Liver (tissue), 3 donors: ENCODE measurements at regions not wholly inside any gene's neighbourhood (a gene's known extent, or its start where the extent isn't known, plus 50 kb on each side); places are given as distances from the start of the nearest gene placed in this dataset.

Source experiments
- CTCF ChIP-seq: fragments of 150-350 bp; IDR thresholded peaks from 2 replicates; pipeline ENCODE4 v1.5.1; 2017; ENCODE audit warnings: improper control_type of control experiment, low read depth, low read length; ENCODE audit not compliant: missing input control
- EGR1 ChIP-seq, 2 donors: IDR thresholded peaks; 2 replicates each; pipeline ENCODE4 v1.6.1; 2016 to 2018; ENCODE audit warnings: antibody characterized with exemption in 2 of 2, low read depth in 2 of 2
- GABPA ChIP-seq, 2 donors: IDR thresholded peaks in 1 of 2; conservative IDR thresholded peaks in 1 of 2; 2 replicates each; pipeline ENCODE4 v1.6.1; 2016; ENCODE audit warnings: antibody characterized with exemption in 2 of 2, mild to moderate bottlenecking in 1 of 2, moderate library complexity in 1 of 2
- HNF4A ChIP-seq, 2 donors: conservative IDR thresholded peaks; 2 replicates each; pipeline ENCODE4 v1.6.1; 2016; ENCODE audit warnings: antibody characterized with exemption in 2 of 2, mild to moderate bottlenecking in 2 of 2
- HNF4G ChIP-seq: IDR thresholded peaks from 2 replicates; pipeline ENCODE4 v1.6.1; 2016; ENCODE audit warnings: antibody characterized with exemption
- JUND ChIP-seq, 2 donors: IDR thresholded peaks; 2 replicates each; pipeline ENCODE4 v1.6.1; 2016; ENCODE audit warnings: antibody characterized with exemption in 2 of 2
- MAX ChIP-seq: IDR thresholded peaks from 2 replicates; pipeline ENCODE4 v1.6.1; 2016; ENCODE audit warnings: antibody characterized with exemption
- RAD21 ChIP-seq, 2 donors: IDR thresholded peaks; 2 replicates each; pipeline ENCODE4 v1.6.1; 2016; ENCODE audit warnings: antibody characterized with exemption in 2 of 2, mild to moderate bottlenecking in 2 of 2
- REST ChIP-seq: IDR thresholded peaks from 2 replicates; pipeline ENCODE4 v1.6.1; 2016; ENCODE audit warnings: antibody characterized with exemption, mild to moderate bottlenecking
- RXRA ChIP-seq, 2 donors: IDR thresholded peaks; 2 replicates each; pipeline ENCODE4 v1.6.1; 2017 to 2018; ENCODE audit warnings: antibody characterized with exemption in 2 of 2, mild to moderate bottlenecking in 1 of 2
- SP1 ChIP-seq: IDR thresholded peaks from 2 replicates; pipeline ENCODE4 v1.6.1; 2018; ENCODE audit warnings: antibody characterized with exemption, mild to moderate bottlenecking
- TAF1 ChIP-seq: conservative IDR thresholded peaks from 2 replicates; pipeline ENCODE4 v1.6.1; 2016; ENCODE audit warnings: antibody characterized with exemption, mild to moderate bottlenecking
- YY1 ChIP-seq: IDR thresholded peaks from 2 replicates; pipeline ENCODE4 v1.6.1; 2016; ENCODE audit warnings: antibody characterized with exemption, mild to moderate bottlenecking
- ZBTB33 ChIP-seq: IDR thresholded peaks from 2 replicates; pipeline ENCODE4 v1.6.1; 2016; ENCODE audit warnings: antibody characterized with exemption
- donor health status: healthy.
- donor health status: healthy.

- TF ChIP-seq CTCF, result no peak
- TF ChIP-seq TAF1, result no peak
- no peak for TF ChIP-seq SP1
- no peak for TF ChIP-seq EGR1 (IDR thresholded peaks at IDR 0.05; ENCODE audit: low read depth in 2 of 2)
- TF ChIP-seq RAD21 (IDR thresholded peaks at IDR 0.05), result no peak
- no peak for TF ChIP-seq YY1
- no peak for TF ChIP-seq HNF4G
- no peak for TF ChIP-seq JUND (IDR thresholded peaks at IDR 0.05)
- no peak for TF ChIP-seq GABPA (IDR thresholded peaks at IDR 0.05 in 1 of 2, conservative IDR thresholded peaks at IDR 0.05 in 1 of 2)
- no peak for TF ChIP-seq RXRA (IDR thresholded peaks at IDR 0.05)
- no peak for TF ChIP-seq ZBTB33
- TF ChIP-seq MAX, result no peak
- TF ChIP-seq REST, result no peak
- TF ChIP-seq HNF4A (conservative IDR thresholded peaks at IDR 0.05), result no peak
Observed at GRCh38 chr9:28848671-28849070, 1275.4 kb upstream of the C9orf72 start.
